K562 (cell line): ENCODE measurements at regions not wholly inside any gene's neighbourhood (a gene's known extent, or its start where the extent isn't known, plus 50 kb on each side); places are given as distances from the start of the nearest gene placed in this dataset.

Source experiments
- ATAC-seq: fragments of 200-7000 bp; cut with Tn5 transposase; 3 replicates; pipeline ENCODE4 v1.9.1; 2020; ENCODE audit warnings: moderate library complexity
- BruUV-seq: library from RNA; stranded (reverse); fragments of 400-500 nt; replicated peaks from 2 replicates; lab custom pipeline; 2021; lab: Mats Ljungman, UMichigan
- CTCF ChIA-PET: fragments of 300-600 bp; formaldehyde crosslinking; extraction: SDS; loops from one replicate; lab custom pipeline; 2021; ENCODE audit warnings: low intra/inter-chr PET ratio; lab: Yijun Ruan, JAX
- POLR2A ChIA-PET: fragments of 300-600, 350-650 bp; sonication (Branson Sonifier 250); formaldehyde crosslinking; extraction: SDS; loops from one replicate; lab custom pipeline; 2021; ENCODE audit warnings: antibody characterized with exemption, inconsistent platforms; lab: Yijun Ruan, JAX
- DNase-seq, 4 experiments: peaks; one replicate each; pipeline versions ENCODE4 v3.0.0 to v3.0.0-alpha.2; 2011 to 2018; ENCODE audit warnings: low spot score in 3 of 4, mixed read lengths in 3 of 4; ENCODE audit errors: extremely low read depth in 1 of 4
- FAIRE-seq: peaks from 2 replicates; lab custom pipeline; 2011; peaks lifted over from hg19 to GRCh38; lab: Jason Lieb, UNC
- H2AFZ ChIP-seq: 2 replicates; pipeline ENCODE4 v1.6.0; 2011; ENCODE audit warnings: low read depth, low read length, control low read depth, inconsistent platforms
- H3K27ac ChIP-seq: fragments of 200-600 bp; 3 replicates; pipeline ENCODE4 v1.8.0; 2011; ENCODE audit warnings: low read depth, mild to moderate bottlenecking, control low read depth, inconsistent platforms, low read length, moderate library complexity, mixed read lengths; ENCODE audit errors: extremely low read depth
- H3K27me3 ChIP-seq, 2 experiments: fragments of 300-600 bp in 1 of 2; 2 replicates in 1 of 2; 3 replicates in 1 of 2; pipeline versions ENCODE4 v1.6.0 to v1.8.0; 2011; ENCODE audit warnings: inconsistent platforms in 2 of 2, low read length in 2 of 2, mild to moderate bottlenecking in 1 of 2, mixed read lengths in 1 of 2, moderate library complexity in 1 of 2; ENCODE audit not compliant: control insufficient read depth in 2 of 2, insufficient read depth in 2 of 2
- H3K36me3 ChIP-seq: fragments of 300-600 bp; 3 replicates; pipeline ENCODE4 v1.8.0; 2011; ENCODE audit warnings: mild to moderate bottlenecking, low read length, inconsistent platforms; ENCODE audit not compliant: control insufficient read depth, insufficient read depth
- H3K4me1 ChIP-seq, 2 experiments: fragments of 200-600 bp in 1 of 2; replicated peaks in 1 of 2; 2 replicates in 1 of 2; 3 replicates in 1 of 2; pipeline versions ENCODE4 v1.5.1 to v1.8.0; 2011; ENCODE audit warnings: inconsistent platforms in 2 of 2, low read length in 2 of 2, mild to moderate bottlenecking in 1 of 2, mixed read lengths in 1 of 2, moderate library complexity in 1 of 2; ENCODE audit not compliant: control insufficient read depth in 2 of 2, insufficient read depth in 2 of 2
- H3K4me2 ChIP-seq: 2 replicates; pipeline ENCODE4 v1.6.1; 2011; ENCODE audit warnings: low read length, control low read depth, inconsistent platforms, mixed read lengths; ENCODE audit not compliant: insufficient read depth
- H3K4me3 ChIP-seq: fragments of 200-600 bp; sonication (generic), shearing (Covaris generic); 2 replicates; pipeline ENCODE4 v1.5.1; 2016; ENCODE audit warnings: control low read depth, inconsistent platforms
- H3K79me2 ChIP-seq: fragments of 200-600 bp; 3 replicates; pipeline ENCODE4 v1.8.0; 2011; ENCODE audit warnings: low read length, inconsistent platforms; ENCODE audit not compliant: control insufficient read depth, insufficient read depth
- H3K9ac ChIP-seq, 2 experiments: 2 replicates each; pipeline versions ENCODE4 v1.6.0 to v1.6.1; 2011; ENCODE audit warnings: low read depth in 2 of 2, low read length in 2 of 2, control low read depth in 1 of 2, inconsistent platforms in 1 of 2, mild to moderate bottlenecking in 1 of 2, mixed read lengths in 1 of 2; ENCODE audit not compliant: insufficient read depth in 1 of 2
- H3K9me1 ChIP-seq: one replicate; pipeline ENCODE4 v1.6.0; 2011; ENCODE audit warnings: inconsistent platforms, mild to moderate bottlenecking, low read length, moderate library complexity; ENCODE audit not compliant: control insufficient read depth, insufficient read depth
- H3K9me3 ChIP-seq: replicated peaks from 2 replicates; pipeline ENCODE4 v1.5.1; 2011; ENCODE audit warnings: low read depth, low read length, inconsistent platforms; ENCODE audit not compliant: control insufficient read depth, insufficient read depth
- H4K20me1 ChIP-seq: replicated peaks from 2 replicates; pipeline ENCODE4 v1.6.1; 2011; ENCODE audit warnings: low read length, inconsistent platforms, mixed read lengths; ENCODE audit not compliant: control insufficient read depth, insufficient read depth
- BMI1 ChIP-seq: fragments of 150-350 bp; IDR thresholded peaks from 2 replicates; pipeline ENCODE4 v1.6.1; 2014; ENCODE audit warnings: low read length
- CREB1 ChIP-seq, 2 experiments: sonication (generic) in 1 of 2; formaldehyde crosslinking in 1 of 2; IDR thresholded peaks; 2 replicates each; pipeline versions ENCODE4 v1.6.1 to v1.8.0; 2012 to 2022; ENCODE audit warnings: inconsistent platforms in 1 of 2, mild to moderate bottlenecking in 1 of 2, missing genetic modification reagents in 1 of 2, moderate library complexity in 1 of 2
- KLF10 ChIP-seq: fragments of 250-450 bp; sonication (Bioruptor Pico); IDR thresholded peaks from 2 replicates; pipeline ENCODE4 v1.6.1; 2021; ENCODE audit warnings: matching md5 sums
- LCOR ChIP-seq: sonication (generic); formaldehyde crosslinking; IDR thresholded peaks from 2 replicates; pipeline ENCODE4 v1.8.0; 2022; ENCODE audit warnings: mild to moderate bottlenecking, missing genetic modification reagents
- MECOM ChIP-seq: fragments of 250-450 bp; sonication (Bioruptor Pico); IDR thresholded peaks from 2 replicates; pipeline ENCODE4 v1.8.0; 2022; ENCODE audit warnings: inconsistent platforms
- MED1 ChIP-seq: sonication (generic); formaldehyde crosslinking; IDR thresholded peaks from 2 replicates; pipeline ENCODE4 v1.8.1; 2023; ENCODE audit warnings: missing genetic modification reagents, borderline replicate concordance
- MYNN ChIP-seq, 2 experiments: sonication (generic); formaldehyde crosslinking in 1 of 2; IDR thresholded peaks; 2 replicates each; pipeline versions ENCODE4 v1.5.0 to v1.6.1; 2016 to 2020; ENCODE audit warnings: antibody characterized with exemption in 1 of 2, missing genetic modification reagents in 1 of 2
- POLR2B ChIP-seq: fragments of 450-650 bp; IDR thresholded peaks from 2 replicates; pipeline ENCODE4 v1.6.1; 2018; ENCODE audit warnings: low read depth; ENCODE audit not compliant: partially characterized antibody
- TARDBP ChIP-seq: fragments of 450-650 bp; IDR thresholded peaks from 2 replicates; pipeline ENCODE4 v1.6.1; 2016
- WGBS: fragments of 100-300 bp; shearing (Covaris generic); methylation state at CpG from one replicate; pipeline ENCODE4 v1.1.6; 2016; ENCODE audit warnings: low coverage, mixed read lengths; ENCODE audit not compliant: insufficient coverage; ENCODE audit errors: missing lambda C conversion rate; 5-methylcytosine and 5-hydroxymethylcytosine counted together
- in situ Hi-C: fragments of 300-500 bp; cut with MboI; formaldehyde crosslinking; loops from 4 replicates; pipeline ENCODE4 v1.15.0; 2018; ENCODE audit warnings: inconsistent platforms, mixed read lengths
- intact Hi-C: fragments of 100-400 bp; cut with micrococcal nuclease; formaldehyde crosslinking; loops from 2 replicates; pipeline ENCODE4 v1.14.2; 2022
- TF ChIP-seq, protein P1 (sequence below): fragments of 450-650 bp; formaldehyde crosslinking; conservative IDR thresholded peaks from 2 replicates; pipeline ENCODE4 v1.4.0; 2022; ENCODE audit warnings: mild to moderate bottlenecking, missing genetic modification characterization
- TF ChIP-seq, protein P2 (sequence below): fragments of 450-650 bp; IDR thresholded peaks from 2 replicates; pipeline ENCODE4 v1.6.1; 2016
- TF ChIP-seq, protein P3 (sequence below), 2 experiments: fragments of 450-650 bp in 1 of 2; sonication (generic) in 1 of 2; formaldehyde crosslinking in 1 of 2; IDR thresholded peaks in 1 of 2; conservative IDR thresholded peaks in 1 of 2; 2 replicates each; pipeline versions ENCODE4 v1.6.1 to v1.8.1; 2016 to 2023; ENCODE audit warnings: mild to moderate bottlenecking in 2 of 2, moderate library complexity in 2 of 2, inconsistent platforms in 1 of 2, missing genetic modification reagents in 1 of 2
- TF ChIP-seq, protein P4 (sequence below): fragments of 450-650 bp; IDR thresholded peaks from 2 replicates; pipeline ENCODE4 v1.6.1; 2016; ENCODE audit warnings: antibody characterized with exemption

DNA sequence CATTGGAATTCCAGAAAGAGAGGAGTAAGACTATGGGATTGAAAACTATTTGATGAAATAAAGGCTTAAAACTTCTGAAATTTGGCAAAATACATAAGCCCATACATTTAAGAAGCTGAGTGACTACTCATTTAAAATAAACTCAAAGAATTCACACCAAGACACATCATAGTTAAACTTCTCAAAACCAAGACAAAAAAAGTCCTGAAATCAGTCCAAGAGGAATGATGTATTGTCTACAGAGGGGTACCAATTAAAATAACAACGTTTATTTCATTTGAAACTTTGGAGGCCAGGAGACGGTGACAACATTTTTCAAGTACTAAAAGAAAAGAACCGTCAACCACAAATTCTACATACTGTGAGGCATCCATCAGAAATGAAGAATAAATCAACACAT, 841.4 kb upstream of the MAP3K7 start:
- 3% methylated on average over 3 of the region's 3 CpGs for WGBS
- ATAC-seq, result no peak
- Histone ChIP-seq H3K4me1 (no peaks in the 10 kb centered on the region), H3K9ac (no peak overlapping the region), H3K27ac (no peak overlapping the region), H3K79me2 (no peaks in the 10 kb centered on the region), H3K4me3 (no peak overlapping the region), H3K36me3 (no peaks in the 10 kb centered on the region), H3K4me2 (no peak overlapping the region), H3K9me3 (no peaks in the 10 kb centered on the region), H3K9me1 (no peaks in the 10 kb centered on the region), H4K20me1 (no peaks in the 10 kb centered on the region), H3K27me3 (no peaks in the 10 kb centered on the region), H2AFZ (no peak overlapping the region)
- no peak for DNase-seq
- no peak for FAIRE-seq
- in situ Hi-C loops (no loop called here), intact Hi-C loops (no loop called here)
- POLR2A ChIA-PET, result no interaction called here
- CTCF ChIA-PET, result no interaction called here
- no TSS peak for BruUV-seq
- TF ChIP-seq KLF10 (no peak), MYNN (IDR thresholded peaks at IDR 0.05) (no peak), MYNN (CRISPR knock-in tag; IDR thresholded peaks at IDR 0.05) (no peak), CREB1 (IDR thresholded peaks at IDR 0.05) (no peak), CREB1 (CRISPR knock-in tag; IDR thresholded peaks at IDR 0.05) (no peak), POLR2B (no peak)
- TF ChIP-seq, protein P1, sequence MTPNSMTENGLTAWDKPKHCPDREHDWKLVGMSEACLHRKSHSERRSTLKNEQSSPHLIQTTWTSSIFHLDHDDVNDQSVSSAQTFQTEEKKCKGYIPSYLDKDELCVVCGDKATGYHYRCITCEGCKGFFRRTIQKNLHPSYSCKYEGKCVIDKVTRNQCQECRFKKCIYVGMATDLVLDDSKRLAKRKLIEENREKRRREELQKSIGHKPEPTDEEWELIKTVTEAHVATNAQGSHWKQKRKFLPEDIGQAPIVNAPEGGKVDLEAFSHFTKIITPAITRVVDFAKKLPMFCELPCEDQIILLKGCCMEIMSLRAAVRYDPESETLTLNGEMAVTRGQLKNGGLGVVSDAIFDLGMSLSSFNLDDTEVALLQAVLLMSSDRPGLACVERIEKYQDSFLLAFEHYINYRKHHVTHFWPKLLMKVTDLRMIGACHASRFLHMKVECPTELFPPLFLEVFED (CRISPR knock-in tag), result no peak

DNA sequence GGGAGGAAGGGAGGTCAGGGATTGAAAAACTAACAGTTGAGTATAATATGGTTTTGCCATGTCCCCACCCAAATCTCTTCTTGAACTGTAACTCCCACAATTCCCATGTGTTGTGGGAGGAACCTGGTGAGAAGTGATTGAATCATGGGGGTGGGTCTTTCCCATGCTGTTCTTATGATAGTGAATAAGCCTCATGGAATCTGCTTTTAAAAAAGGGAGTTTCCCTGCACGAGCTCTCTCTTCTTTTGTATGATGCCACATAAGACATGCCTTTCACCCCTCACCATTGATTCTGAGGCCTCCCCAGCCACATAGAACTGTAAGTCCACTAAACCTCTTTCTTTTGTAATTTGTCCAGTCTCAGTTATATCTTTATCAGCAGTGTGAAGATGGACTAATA, 833.4 kb upstream of the MAP3K7 start:
- CTCF ChIA-PET, result no interaction called here
- TF ChIP-seq, protein P2, sequence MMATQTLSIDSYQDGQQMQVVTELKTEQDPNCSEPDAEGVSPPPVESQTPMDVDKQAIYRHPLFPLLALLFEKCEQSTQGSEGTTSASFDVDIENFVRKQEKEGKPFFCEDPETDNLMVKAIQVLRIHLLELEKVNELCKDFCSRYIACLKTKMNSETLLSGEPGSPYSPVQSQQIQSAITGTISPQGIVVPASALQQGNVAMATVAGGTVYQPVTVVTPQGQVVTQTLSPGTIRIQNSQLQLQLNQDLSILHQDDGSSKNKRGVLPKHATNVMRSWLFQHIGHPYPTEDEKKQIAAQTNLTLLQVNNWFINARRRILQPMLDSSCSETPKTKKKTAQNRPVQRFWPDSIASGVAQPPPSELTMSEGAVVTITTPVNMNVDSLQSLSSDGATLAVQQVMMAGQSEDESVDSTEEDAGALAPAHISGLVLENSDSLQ, result no peak
- TF ChIP-seq MECOM (CRISPR knock-in tag) (no peak), MED1 (CRISPR knock-in tag) (no peak), LCOR (no peak), TARDBP (no peak), BMI1 (no peak)
- TF ChIP-seq, protein P3, sequence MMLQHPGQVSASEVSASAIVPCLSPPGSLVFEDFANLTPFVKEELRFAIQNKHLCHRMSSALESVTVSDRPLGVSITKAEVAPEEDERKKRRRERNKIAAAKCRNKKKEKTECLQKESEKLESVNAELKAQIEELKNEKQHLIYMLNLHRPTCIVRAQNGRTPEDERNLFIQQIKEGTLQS (IDR thresholded peaks at IDR 0.05), result no peak
- TF ChIP-seq, protein P3 (CRISPR knock-in tag; conservative IDR thresholded peaks at IDR 0.05), result no peak
- TF ChIP-seq, protein P4, sequence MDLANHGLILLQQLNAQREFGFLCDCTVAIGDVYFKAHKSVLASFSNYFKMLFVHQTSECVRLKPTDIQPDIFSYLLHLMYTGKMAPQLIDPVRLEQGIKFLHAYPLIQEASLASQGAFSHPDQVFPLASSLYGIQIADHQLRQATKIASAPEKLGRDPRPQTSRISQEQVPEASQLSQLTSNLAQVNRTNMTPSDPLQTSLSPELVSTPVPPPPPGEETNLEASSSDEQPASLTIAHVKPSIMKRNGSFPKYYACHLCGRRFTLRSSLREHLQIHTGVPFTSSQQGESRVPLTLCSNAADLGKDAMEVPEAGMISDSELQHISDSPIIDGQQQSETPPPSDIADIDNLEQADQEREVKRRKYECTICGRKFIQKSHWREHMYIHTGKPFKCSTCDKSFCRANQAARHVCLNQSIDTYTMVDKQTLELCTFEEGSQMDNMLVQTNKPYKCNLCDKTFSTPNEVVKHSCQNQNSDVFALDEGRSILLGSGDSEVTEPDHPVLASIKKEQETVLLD, result no peak

More for the DNA sequence above, 833.4 kb upstream of the MAP3K7 start:
- H3K79me2 ChIP-seq, result no peaks in the 10 kb centered on the region
- no peak overlapping the region for H3K4me2 ChIP-seq
- no peak overlapping the region for H3K4me3 ChIP-seq
- FAIRE-seq, result no peak
- H3K27me3 ChIP-seq, result no peaks in the 10 kb centered on the region
- intact Hi-C loops (no loop called here), in situ Hi-C loops (no loop called here)
- no TSS peak for BruUV-seq
- no peaks in the 10 kb centered on the region for H3K4me1 ChIP-seq
- WGBS, result 0% methylated on average over 1 of the region's 1 CpG
- no peak overlapping the region for H3K27ac ChIP-seq
- H3K9me1 ChIP-seq, result no peaks in the 10 kb centered on the region
- H2AFZ ChIP-seq, result no peak overlapping the region
- 0 out of 2 replicates have a peak, but pooled peaks cover 3% of the 10 kb centered on the region for H3K9me3 ChIP-seq
- ATAC-seq, result no peak
- no peak for DNase-seq
- no peaks in the 10 kb centered on the region for H4K20me1 ChIP-seq
- no peak overlapping the region for H3K9ac ChIP-seq
- H3K36me3 ChIP-seq, result no peaks in the 10 kb centered on the region
- POLR2A ChIA-PET, result no interaction called here
